ENCODE measurements at regions not wholly inside any gene's neighbourhood (a gene's known extent, or its start where the extent isn't known, plus 50 kb on each side); places are given as distances from the start of the nearest gene placed in this dataset.
"Not testable (repeated sequence)": the region's sequence is repeated elsewhere in the genome, so short reads cannot be mapped to it uniquely, and the experiment has no call there.

GRCh38 chr3:106140431-106140830 is 271.6 kb upstream of the CBLB start:
- no peak overlapping the region for H3K4me3 Mint-ChIP-seq
- no peaks in the 10 kb centered on the region for H3K9me3 Mint-ChIP-seq
- DNase-seq, result no peak
- H3K4me1 Mint-ChIP-seq (ENCODE audit: low read depth), result peaks cover 2% of the 10 kb centered on the region
- no peaks in the 10 kb centered on the region for H3K27me3 Mint-ChIP-seq (ENCODE audit: low read depth)
- no peaks in the 10 kb centered on the region for H3K36me3 Mint-ChIP-seq (ENCODE audit: insufficient read depth)
- ATAC-seq, result no peak

- Mint-ChIP-seq H3K27me3 (ENCODE audit: low read depth) (no peaks in the 10 kb centered on the region), H3K36me3 (ENCODE audit: insufficient read depth) (no peaks in the 10 kb centered on the region)
- no peak for ATAC-seq
These were observed 275.2 kb upstream of the CBLB start for GRCh38 chr3:106144030-106144429.

GRCh38 chr3:106148440-106149082 is 279.7 kb upstream of the CBLB start:
- not testable (repeated sequence) for H3K36me3 Mint-ChIP-seq (ENCODE audit: insufficient read depth); ATAC-seq; DNase-seq; H3K4me3 Mint-ChIP-seq; H3K27me3 Mint-ChIP-seq (ENCODE audit: low read depth); H3K4me1 Mint-ChIP-seq (ENCODE audit: low read depth); H3K9me3 Mint-ChIP-seq

More at GRCh38 chr3:106144030-106144429, 275.2 kb upstream of the CBLB start:
- H3K4me1 Mint-ChIP-seq (ENCODE audit: low read depth), result peaks cover 2% of the 10 kb centered on the region
- H3K4me3 Mint-ChIP-seq, result no peak overlapping the region
- H3K9me3 Mint-ChIP-seq, result peaks cover 6% of the 10 kb centered on the region
- no peak for DNase-seq

GRCh38 chr3:106157411-106157810 is 288.6 kb upstream of the CBLB start:
- DNase-seq (no peak), ATAC-seq (no peak)
- Mint-ChIP-seq H3K4me3 (no peak overlapping the region), H3K4me1 (ENCODE audit: low read depth) (no peaks in the 10 kb centered on the region), H3K36me3 (ENCODE audit: insufficient read depth) (no peaks in the 10 kb centered on the region), H3K9me3 (no peaks in the 10 kb centered on the region), H3K27me3 (ENCODE audit: low read depth) (no peaks in the 10 kb centered on the region)

GRCh38 chr3:106160396-106160795 is 291.6 kb upstream of the CBLB start:
- DNase-seq, result no peak
- peaks cover 10% of the 10 kb centered on the region for H3K9me3 Mint-ChIP-seq
- no peaks in the 10 kb centered on the region for H3K4me1 Mint-ChIP-seq (ENCODE audit: low read depth)
- no peak overlapping the region for H3K4me3 Mint-ChIP-seq
- no peak for ATAC-seq
- H3K27me3 Mint-ChIP-seq (ENCODE audit: low read depth), result no peaks in the 10 kb centered on the region
- no peaks in the 10 kb centered on the region for H3K36me3 Mint-ChIP-seq (ENCODE audit: insufficient read depth)

GRCh38 chr3:106161246-106161645 is 292.4 kb upstream of the CBLB start:
- Mint-ChIP-seq H3K36me3 (ENCODE audit: insufficient read depth) (no peaks in the 10 kb centered on the region), H3K4me3 (no peak overlapping the region), H3K4me1 (ENCODE audit: low read depth) (no peaks in the 10 kb centered on the region), H3K9me3 (peaks cover 10% of the 10 kb centered on the region), H3K27me3 (ENCODE audit: low read depth) (no peaks in the 10 kb centered on the region)
- DNase-seq (no peak), ATAC-seq (no peak)

GRCh38 chr3:106167728-106168127 is 298.9 kb upstream of the CBLB start:
- Mint-ChIP-seq H3K36me3 (ENCODE audit: insufficient read depth) (no peaks in the 10 kb centered on the region), H3K4me3 (no peak overlapping the region), H3K9me3 (peaks cover 7% of the 10 kb centered on the region), H3K4me1 (ENCODE audit: low read depth) (peaks cover 23% of the 10 kb centered on the region), H3K27me3 (ENCODE audit: low read depth) (no peaks in the 10 kb centered on the region)
- DNase-seq (no peak), ATAC-seq (no peak)

- Mint-ChIP-seq H3K4me3 (no peak overlapping the region), H3K27me3 (ENCODE audit: low read depth) (no peaks in the 10 kb centered on the region), H3K4me1 (ENCODE audit: low read depth) (peaks cover 33% of the 10 kb centered on the region), H3K36me3 (ENCODE audit: insufficient read depth) (no peaks in the 10 kb centered on the region), H3K9me3 (no peaks in the 10 kb centered on the region)
- ATAC-seq (no peak), DNase-seq (no peak)
These were observed 300.3 kb upstream of the CBLB start for GRCh38 chr3:106168962-106169750.

- Mint-ChIP-seq H3K36me3 (ENCODE audit: insufficient read depth) (no peaks in the 10 kb centered on the region), H3K4me3 (no peak overlapping the region), H3K9me3 (no peaks in the 10 kb centered on the region), H3K4me1 (ENCODE audit: low read depth) (peaks cover 43% of the 10 kb centered on the region), H3K27me3 (ENCODE audit: low read depth) (no peaks in the 10 kb centered on the region)
- DNase-seq (no peak), ATAC-seq (no peak)
These were observed 301.8 kb upstream of the CBLB start for GRCh38 chr3:106170636-106171035.

- Mint-ChIP-seq H3K36me3 (ENCODE audit: insufficient read depth) (no peaks in the 10 kb centered on the region), H3K9me3 (no peaks in the 10 kb centered on the region), H3K4me1 (ENCODE audit: low read depth) (peaks cover 57% of the 10 kb centered on the region), H3K4me3 (peak overlapping the region; percentile 51), H3K27me3 (ENCODE audit: low read depth) (no peaks in the 10 kb centered on the region)
- ATAC-seq (no peak), DNase-seq (no peak)
These were observed 303.3 kb upstream of the CBLB start for GRCh38 chr3:106172101-106172500.

GRCh38 chr3:106172780-106173179 is 304.0 kb upstream of the CBLB start:
- DNase-seq (no peak), ATAC-seq (peak; percentile 24 to 33)
- H3K4me1 Mint-ChIP-seq (ENCODE audit: low read depth), result peaks cover 64% of the 10 kb centered on the region
- H3K36me3 Mint-ChIP-seq (ENCODE audit: insufficient read depth), result no peaks in the 10 kb centered on the region
- H3K27me3 Mint-ChIP-seq (ENCODE audit: low read depth), result no peaks in the 10 kb centered on the region
- H3K4me3 Mint-ChIP-seq, result no peak overlapping the region
- no peaks in the 10 kb centered on the region for H3K9me3 Mint-ChIP-seq

GRCh38 chr3:106175276-106175675 is 306.5 kb upstream of the CBLB start:
- Mint-ChIP-seq H3K9me3 (no peaks in the 10 kb centered on the region), H3K4me3 (no peak overlapping the region)
- DNase-seq, result no peak

GRCh38 chr3:106176734-106177133 is 307.9 kb upstream of the CBLB start:
- Mint-ChIP-seq H3K9me3 (no peaks in the 10 kb centered on the region), H3K36me3 (ENCODE audit: insufficient read depth) (no peaks in the 10 kb centered on the region), H3K4me1 (ENCODE audit: low read depth) (peaks cover 66% of the 10 kb centered on the region), H3K27me3 (ENCODE audit: low read depth) (no peaks in the 10 kb centered on the region), H3K4me3 (peak overlapping the region; percentile 46)
- ATAC-seq (peak; percentile 92 to 94), DNase-seq (peak; percentile 51)

More at GRCh38 chr3:106175276-106175675, 306.5 kb upstream of the CBLB start:
- H3K4me1 Mint-ChIP-seq (ENCODE audit: low read depth), result peaks cover 79% of the 10 kb centered on the region
- no peaks in the 10 kb centered on the region for H3K36me3 Mint-ChIP-seq (ENCODE audit: insufficient read depth)
- ATAC-seq, result no peak
- H3K27me3 Mint-ChIP-seq (ENCODE audit: low read depth), result no peaks in the 10 kb centered on the region

GRCh38 chr3:106182950-106183511 is 314.2 kb upstream of the CBLB start:
- Mint-ChIP-seq H3K27me3 (ENCODE audit: low read depth) (no peaks in the 10 kb centered on the region), H3K36me3 (ENCODE audit: insufficient read depth) (no peaks in the 10 kb centered on the region), H3K4me3 (no peak overlapping the region), H3K9me3 (no peaks in the 10 kb centered on the region), H3K4me1 (ENCODE audit: low read depth) (peaks cover 52% of the 10 kb centered on the region)
- ATAC-seq (no peak), DNase-seq (no peak)

All from activated T-cell treated with anti-CD3 and anti-CD28 coated beads, Interleukin-2, amount 50 U/mL, for 4 hours (primary cell).